ENCODE measurements at regions not wholly inside any gene's neighbourhood (a gene's known extent, or its start where the extent isn't known, plus 50 kb on each side); places are given as distances from the start of the nearest gene placed in this dataset.
"Not testable (repeated sequence)": the region's sequence is repeated elsewhere in the genome, so short reads cannot be mapped to it uniquely, and the experiment has no call there.

- TF ChIP-seq POLR2AphosphoS5, EP300 (IDR thresholded peaks at IDR 0.05): not testable (repeated sequence)
- TF ChIP-seq, protein P1, sequence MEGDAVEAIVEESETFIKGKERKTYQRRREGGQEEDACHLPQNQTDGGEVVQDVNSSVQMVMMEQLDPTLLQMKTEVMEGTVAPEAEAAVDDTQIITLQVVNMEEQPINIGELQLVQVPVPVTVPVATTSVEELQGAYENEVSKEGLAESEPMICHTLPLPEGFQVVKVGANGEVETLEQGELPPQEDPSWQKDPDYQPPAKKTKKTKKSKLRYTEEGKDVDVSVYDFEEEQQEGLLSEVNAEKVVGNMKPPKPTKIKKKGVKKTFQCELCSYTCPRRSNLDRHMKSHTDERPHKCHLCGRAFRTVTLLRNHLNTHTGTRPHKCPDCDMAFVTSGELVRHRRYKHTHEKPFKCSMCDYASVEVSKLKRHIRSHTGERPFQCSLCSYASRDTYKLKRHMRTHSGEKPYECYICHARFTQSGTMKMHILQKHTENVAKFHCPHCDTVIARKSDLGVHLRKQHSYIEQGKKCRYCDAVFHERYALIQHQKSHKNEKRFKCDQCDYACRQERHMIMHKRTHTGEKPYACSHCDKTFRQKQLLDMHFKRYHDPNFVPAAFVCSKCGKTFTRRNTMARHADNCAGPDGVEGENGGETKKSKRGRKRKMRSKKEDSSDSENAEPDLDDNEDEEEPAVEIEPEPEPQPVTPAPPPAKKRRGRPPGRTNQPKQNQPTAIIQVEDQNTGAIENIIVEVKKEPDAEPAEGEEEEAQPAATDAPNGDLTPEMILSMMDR (IDR thresholded peaks at IDR 0.05) = not testable (repeated sequence)
These were observed 77.8 kb downstream of the ATP6V0E2 start for GRCh38 chr7:149951579-149951978.
